Fibroblast of lung (primary cell): ENCODE measurements at regions not wholly inside any gene's neighbourhood (a gene's known extent, or its start where the extent isn't known, plus 50 kb on each side); places are given as distances from the start of the nearest gene placed in this dataset.

Source experiments
- DNase-seq, 2 donors: peaks; one replicate each; pipeline versions ENCODE4 v3.0.0 to v3.0.0-alpha.2; 2010; ENCODE audit warnings: low read depth in 2 of 2
- H2AFZ ChIP-seq: 2 replicates; pipeline ENCODE4 v1.5.1; 2012; ENCODE audit warnings: low read length, control low read depth, inconsistent platforms
- H3K27ac ChIP-seq: 2 replicates; pipeline ENCODE4 v1.5.1; 2011; ENCODE audit warnings: low read length, control low read depth; ENCODE audit not compliant: insufficient read depth
- H3K27me3 ChIP-seq: 2 replicates; pipeline ENCODE4 v1.5.1; 2011; ENCODE audit warnings: mild to moderate bottlenecking, low read length; ENCODE audit not compliant: control insufficient read depth, insufficient read depth
- H3K36me3 ChIP-seq: 2 replicates; pipeline ENCODE4 v1.5.1; 2011; ENCODE audit warnings: low read length; ENCODE audit not compliant: control insufficient read depth, insufficient read depth
- H3K4me1 ChIP-seq: 2 replicates; pipeline ENCODE4 v1.5.1; 2011; ENCODE audit warnings: low read length; ENCODE audit not compliant: control insufficient read depth, insufficient read depth; ENCODE audit errors: extremely low read depth
- H3K4me2 ChIP-seq: 2 replicates; pipeline ENCODE4 v1.5.1; 2011; ENCODE audit warnings: low read length, control low read depth; ENCODE audit not compliant: insufficient read depth; ENCODE audit errors: extremely low read depth
- H3K4me3 ChIP-seq, 4 experiments: fragments of 200-600 bp in 1 of 4; sonication (generic) in 1 of 4; replicated peaks in 1 of 4; 2 replicates each; pipeline ENCODE4 v1.5.1; 2011 to 2016; ENCODE audit warnings: low read length in 4 of 4, low read depth in 3 of 4, mild to moderate bottlenecking in 3 of 4, control low read depth in 2 of 4, inconsistent platforms in 1 of 4, mixed read lengths in 1 of 4; ENCODE audit not compliant: insufficient read depth in 1 of 4; ENCODE audit errors: control extremely low read depth in 1 of 4
- H3K79me2 ChIP-seq: 2 replicates; pipeline ENCODE4 v1.5.1; 2012; ENCODE audit warnings: mild to moderate bottlenecking, low read length, inconsistent platforms; ENCODE audit not compliant: control insufficient read depth, insufficient read depth
- H3K9ac ChIP-seq: 2 replicates; pipeline ENCODE4 v1.5.1; 2011; ENCODE audit warnings: mild to moderate bottlenecking, low read length, control low read depth; ENCODE audit not compliant: insufficient read depth
- H3K9me3 ChIP-seq: 2 replicates; pipeline ENCODE4 v1.5.1; 2012; ENCODE audit warnings: low read depth, low read length; ENCODE audit not compliant: control insufficient read depth, insufficient read depth
- H4K20me1 ChIP-seq: 2 replicates; pipeline ENCODE4 v1.5.1; 2011; ENCODE audit warnings: low read length; ENCODE audit not compliant: control insufficient read depth, insufficient read depth; ENCODE audit errors: extremely low read depth
- EZH2 ChIP-seq: IDR thresholded peaks from 2 replicates; pipeline ENCODE4 v1.5.1; 2012; ENCODE audit warnings: low read length, control low read depth, mild to moderate bottlenecking; ENCODE audit errors: missing control alignments
- TF ChIP-seq, protein P1 (sequence below), 2 donors: IDR thresholded peaks in 1 of 2; conservative IDR thresholded peaks in 1 of 2; 1 replicate in 1 of 2; 2 replicates in 1 of 2; pipeline ENCODE4 v1.5.1; 2011 to 2012; ENCODE audit warnings: low read length in 2 of 2, control low read depth in 1 of 2, inconsistent platforms in 1 of 2, low read depth in 1 of 2, mild to moderate bottlenecking in 1 of 2

DNA sequence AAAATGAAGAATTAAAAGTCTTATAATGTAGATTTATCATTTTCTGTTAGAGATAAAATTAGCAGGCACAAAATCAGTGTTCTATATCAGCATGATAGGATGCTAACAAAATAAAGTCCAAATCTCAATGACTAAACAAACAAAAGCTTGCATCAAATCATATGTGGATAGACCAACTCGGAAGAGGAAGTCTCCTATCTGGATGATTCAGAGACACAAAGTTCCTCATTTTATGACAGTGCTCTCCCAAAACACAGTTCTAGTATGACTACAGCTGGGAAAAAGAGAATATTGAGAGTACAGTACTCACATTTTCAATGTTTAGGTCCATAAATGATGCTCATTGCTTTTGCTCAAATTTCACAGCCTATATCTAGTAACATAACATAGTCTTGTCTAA, 376.1 kb upstream of the CTSO start:
- H3K9me3 ChIP-seq = no peaks in the 10 kb centered on the region
- no peak overlapping the region for H3K27ac ChIP-seq
- H3K4me3 ChIP-seq = no peak overlapping the region
- H3K27me3 ChIP-seq = no peaks in the 10 kb centered on the region
- no peaks in the 10 kb centered on the region for H3K4me1 ChIP-seq
- no peaks in the 10 kb centered on the region for H4K20me1 ChIP-seq
- H3K79me2 ChIP-seq = no peaks in the 10 kb centered on the region
- TF ChIP-seq EZH2 = no peak
- TF ChIP-seq, protein P1, sequence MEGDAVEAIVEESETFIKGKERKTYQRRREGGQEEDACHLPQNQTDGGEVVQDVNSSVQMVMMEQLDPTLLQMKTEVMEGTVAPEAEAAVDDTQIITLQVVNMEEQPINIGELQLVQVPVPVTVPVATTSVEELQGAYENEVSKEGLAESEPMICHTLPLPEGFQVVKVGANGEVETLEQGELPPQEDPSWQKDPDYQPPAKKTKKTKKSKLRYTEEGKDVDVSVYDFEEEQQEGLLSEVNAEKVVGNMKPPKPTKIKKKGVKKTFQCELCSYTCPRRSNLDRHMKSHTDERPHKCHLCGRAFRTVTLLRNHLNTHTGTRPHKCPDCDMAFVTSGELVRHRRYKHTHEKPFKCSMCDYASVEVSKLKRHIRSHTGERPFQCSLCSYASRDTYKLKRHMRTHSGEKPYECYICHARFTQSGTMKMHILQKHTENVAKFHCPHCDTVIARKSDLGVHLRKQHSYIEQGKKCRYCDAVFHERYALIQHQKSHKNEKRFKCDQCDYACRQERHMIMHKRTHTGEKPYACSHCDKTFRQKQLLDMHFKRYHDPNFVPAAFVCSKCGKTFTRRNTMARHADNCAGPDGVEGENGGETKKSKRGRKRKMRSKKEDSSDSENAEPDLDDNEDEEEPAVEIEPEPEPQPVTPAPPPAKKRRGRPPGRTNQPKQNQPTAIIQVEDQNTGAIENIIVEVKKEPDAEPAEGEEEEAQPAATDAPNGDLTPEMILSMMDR (conservative IDR thresholded peaks at IDR 0.05 in 1 of 2, IDR thresholded peaks at IDR 0.05 in 1 of 2; ENCODE audit: low read depth in 1 of 2, low read length in 2 of 2) = no peak
- peak overlapping the region; percentile 39 for H2AFZ ChIP-seq
- no peak overlapping the region for H3K9ac ChIP-seq
- no peak overlapping the region for H3K4me2 ChIP-seq
- no peaks in the 10 kb centered on the region for H3K36me3 ChIP-seq
- DNase-seq = no peak

DNA sequence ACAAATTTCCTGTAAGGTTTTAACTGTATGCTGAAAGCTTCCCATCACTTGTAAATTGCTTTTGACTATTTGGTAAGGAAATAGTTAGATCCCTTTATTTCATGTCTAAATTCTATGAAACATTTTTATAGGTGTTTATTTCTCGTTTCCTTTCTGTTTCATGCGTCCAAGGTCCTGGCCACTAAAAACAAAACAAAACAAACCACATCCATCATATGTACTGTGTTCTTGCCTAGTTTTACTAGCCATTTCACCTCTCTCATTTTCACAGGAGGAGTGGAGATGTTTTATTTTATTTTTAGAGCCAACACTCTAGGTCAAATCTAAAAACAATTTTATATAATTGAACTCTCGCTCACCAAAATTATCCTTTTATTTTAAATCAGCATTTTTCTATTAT, 375.2 kb upstream of the CTSO start:
- no peak overlapping the region for H2AFZ ChIP-seq
- H3K4me3 ChIP-seq = no peak overlapping the region
- no peak overlapping the region for H3K9ac ChIP-seq
- H3K27ac ChIP-seq = no peak overlapping the region
- H3K4me2 ChIP-seq = no peak overlapping the region
- DNase-seq = no peak
- H3K9me3 ChIP-seq = no peaks in the 10 kb centered on the region
- no peaks in the 10 kb centered on the region for H3K79me2 ChIP-seq
- H3K27me3 ChIP-seq = no peaks in the 10 kb centered on the region
- H4K20me1 ChIP-seq = no peaks in the 10 kb centered on the region
- no peaks in the 10 kb centered on the region for H3K4me1 ChIP-seq
- H3K36me3 ChIP-seq = no peaks in the 10 kb centered on the region
- TF ChIP-seq, protein P1 (conservative IDR thresholded peaks at IDR 0.05 in 1 of 2, IDR thresholded peaks at IDR 0.05 in 1 of 2; ENCODE audit: low read depth in 1 of 2, low read length in 2 of 2) = no peak
- no peak for TF ChIP-seq EZH2

DNA sequence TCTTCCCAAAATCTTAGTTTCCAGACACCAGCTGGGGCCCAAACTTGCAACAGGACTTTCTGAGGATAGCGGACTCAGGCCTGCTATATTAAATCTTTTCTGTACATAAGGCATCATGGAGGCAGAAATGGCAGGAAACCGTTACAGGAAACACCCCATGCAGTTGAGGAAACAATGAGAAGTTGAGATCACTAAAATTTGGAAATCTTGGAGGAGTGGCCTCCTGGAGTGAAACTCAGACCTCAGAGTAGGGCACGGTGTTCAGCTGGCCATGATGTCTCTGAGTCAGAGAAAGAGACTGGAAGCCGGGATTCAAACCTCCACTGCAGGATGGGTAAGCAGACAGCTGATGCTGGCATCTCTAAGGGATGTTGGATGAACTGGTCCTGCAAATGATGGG, 372.6 kb upstream of the CTSO start:
- H3K4me2 ChIP-seq = no peak overlapping the region
- DNase-seq = no peak
- H3K9ac ChIP-seq = no peak overlapping the region
- H2AFZ ChIP-seq = no peak overlapping the region
- H3K79me2 ChIP-seq = no peaks in the 10 kb centered on the region
- H3K36me3 ChIP-seq = no peaks in the 10 kb centered on the region
- no peak overlapping the region for H3K4me3 ChIP-seq
- H3K9me3 ChIP-seq = no peaks in the 10 kb centered on the region
- TF ChIP-seq, protein P1 (conservative IDR thresholded peaks at IDR 0.05 in 1 of 2, IDR thresholded peaks at IDR 0.05 in 1 of 2; ENCODE audit: low read depth in 1 of 2, low read length in 2 of 2) = no peak
- no peak for TF ChIP-seq EZH2
- H3K27ac ChIP-seq = no peak overlapping the region
- H4K20me1 ChIP-seq = no peaks in the 10 kb centered on the region
- H3K4me1 ChIP-seq = no peaks in the 10 kb centered on the region
- no peaks in the 10 kb centered on the region for H3K27me3 ChIP-seq
